GM21576 (cell line): ENCODE measurements at regions not wholly inside any gene's neighbourhood (a gene's known extent, or its start where the extent isn't known, plus 50 kb on each side); places are given as distances from the start of the nearest gene placed in this dataset.
"Not testable (repeated sequence)": the region's sequence is repeated elsewhere in the genome, so short reads cannot be mapped to it uniquely, and the experiment has no call there.

Experiments
- ATAC-seq: cut with Tn5 transposase; IDR thresholded peaks from one replicate; pipeline ENCODE4 v1.9.1; 2021; ENCODE audit warnings: mild to moderate bottlenecking, moderate library complexity; ENCODE audit not compliant: unreplicated experiment

- ATAC-seq, result no peak
These were observed 479.0 kb downstream of the RAP2B start for GRCh38 chr3:153640689-153641665.

GRCh38 chr3:153642576-153642975 lies 478.6 kb upstream of the ARHGEF26 start:
- not testable (repeated sequence) for ATAC-seq

- ATAC-seq, result not testable (repeated sequence)
These were observed 477.7 kb upstream of the ARHGEF26 start for GRCh38 chr3:153643471-153643870.

- no peak for ATAC-seq
These were observed 471.8 kb upstream of the ARHGEF26 start for GRCh38 chr3:153649286-153649839.

GRCh38 chr3:153652076-153652475 lies 469.1 kb upstream of the ARHGEF26 start:
- no peak for ATAC-seq

- no peak for ATAC-seq
These were observed 464.1 kb upstream of the ARHGEF26 start for GRCh38 chr3:153657046-153657445.

- ATAC-seq, result no peak
These were observed 463.7 kb upstream of the ARHGEF26 start for GRCh38 chr3:153657461-153657860.

GRCh38 chr3:153658136-153658535 lies 463.1 kb upstream of the ARHGEF26 start:
- no peak for ATAC-seq

- ATAC-seq, result no peak
These were observed 454.0 kb upstream of the ARHGEF26 start for GRCh38 chr3:153666991-153667740.

GRCh38 chr3:153669527-153669926 lies 451.7 kb upstream of the ARHGEF26 start:
- ATAC-seq, result no peak

GRCh38 chr3:153670577-153670976 lies 450.6 kb upstream of the ARHGEF26 start:
- no peak for ATAC-seq

GRCh38 chr3:153673853-153674252 lies 447.3 kb upstream of the ARHGEF26 start:
- ATAC-seq, result no peak

- no peak for ATAC-seq
These were observed 441.5 kb upstream of the ARHGEF26 start for GRCh38 chr3:153679714-153680113.

- no peak for ATAC-seq
These were observed 440.7 kb upstream of the ARHGEF26 start for GRCh38 chr3:153680526-153680925.

- no peak for ATAC-seq
These were observed 440.1 kb upstream of the ARHGEF26 start for GRCh38 chr3:153681057-153681456.

GRCh38 chr3:153688301-153689120 lies 432.7 kb upstream of the ARHGEF26 start:
- ATAC-seq, result no peak

- ATAC-seq, result no peak
These were observed 428.0 kb upstream of the ARHGEF26 start for GRCh38 chr3:153693207-153693606.

- ATAC-seq, result no peak
These were observed 419.1 kb upstream of the ARHGEF26 start for GRCh38 chr3:153702106-153702505.

- ATAC-seq, result no peak
These were observed 417.1 kb upstream of the ARHGEF26 start for GRCh38 chr3:153704115-153704514.

- no peak for ATAC-seq
These were observed 414.5 kb upstream of the ARHGEF26 start for GRCh38 chr3:153706706-153707105.

- no peak for ATAC-seq
These were observed 407.2 kb upstream of the ARHGEF26 start for GRCh38 chr3:153714016-153714415.
